ENCODE measurements at regions not wholly inside any gene's neighbourhood (a gene's known extent, or its start where the extent isn't known, plus 50 kb on each side); places are given as distances from the start of the nearest gene placed in this dataset.
"Not testable (repeated sequence)": the region's sequence is repeated elsewhere in the genome, so short reads cannot be mapped to it uniquely, and the experiment has no call there.

GRCh38 chr10:6706725-6707124 lies 126.6 kb upstream of the PRKCQ start:
- H3K4me3 ChIP-seq (ENCODE audit: low read depth, low read length): no peak overlapping the region
- POLR2A ChIA-PET: no interaction called here
- TF ChIP-seq CTCF (IDR thresholded peaks at IDR 0.05; ENCODE audit: insufficient read depth, low read length, missing control alignments): no peak
- DNase-seq (ENCODE audit: low read depth, low spot score): no peak
- CTCF ChIA-PET: no interaction called here

- POLR2A ChIA-PET: no interaction called here
- DNase-seq (ENCODE audit: low read depth, low spot score): no peak
- H3K4me3 ChIP-seq (ENCODE audit: low read depth, low read length): no peak overlapping the region
- CTCF ChIA-PET: no interaction called here
- no peak for TF ChIP-seq CTCF (IDR thresholded peaks at IDR 0.05; ENCODE audit: insufficient read depth, low read length, missing control alignments)
Measured at GRCh38 chr10:6704896-6705295, 124.8 kb upstream of the PRKCQ start.

GRCh38 chr10:6702833-6703232 lies 122.8 kb upstream of the PRKCQ start:
- H3K4me3 ChIP-seq (ENCODE audit: low read depth, low read length); CTCF ChIA-PET; POLR2A ChIA-PET; DNase-seq (ENCODE audit: low read depth, low spot score): not testable (repeated sequence)

- TF ChIP-seq CTCF (IDR thresholded peaks at IDR 0.05; ENCODE audit: insufficient read depth, low read length, missing control alignments): no peak
- DNase-seq (ENCODE audit: low read depth, low spot score): no peak
- CTCF ChIA-PET: no interaction called here
- H3K4me3 ChIP-seq (ENCODE audit: low read depth, low read length): no peak overlapping the region
- POLR2A ChIA-PET: interaction anchor here (0.5 kb wide), 1 partner anchor 787 kb away, joined by 3 read pairs; no protein-coding TSS in a partner anchor
Measured at GRCh38 chr10:6702030-6702429, 122.0 kb upstream of the PRKCQ start.

- H3K4me3 ChIP-seq (ENCODE audit: low read depth, low read length): no peak overlapping the region
- no peak for DNase-seq (ENCODE audit: low read depth, low spot score)
- ChIA-PET CTCF (no interaction called here), POLR2A (no interaction called here)
- TF ChIP-seq CTCF (IDR thresholded peaks at IDR 0.05; ENCODE audit: insufficient read depth, low read length, missing control alignments): no peak
Measured at GRCh38 chr10:6701289-6701688, 121.2 kb upstream of the PRKCQ start.

- ChIA-PET POLR2A (no interaction called here), CTCF (interaction anchor here (1.0 to 1.4 kb wide), 2 partner anchors 22 to 28 kb away, joined by 3 to 4 read pairs; no protein-coding TSS in a partner anchor)
- no peak overlapping the region for H3K4me3 ChIP-seq (ENCODE audit: low read depth, low read length)
- DNase-seq (ENCODE audit: low read depth, low spot score): no peak
- no peak for TF ChIP-seq CTCF (IDR thresholded peaks at IDR 0.05; ENCODE audit: insufficient read depth, low read length, missing control alignments)
Measured at GRCh38 chr10:6700066-6700465, 120.0 kb upstream of the PRKCQ start.

- H3K4me3 ChIP-seq (ENCODE audit: low read depth, low read length): no peak overlapping the region
- CTCF ChIA-PET: interaction anchor here (1.0 to 1.4 kb wide), 2 partner anchors 21 to 27 kb away, joined by 3 to 4 read pairs; no protein-coding TSS in a partner anchor
- POLR2A ChIA-PET: no interaction called here
- no peak for TF ChIP-seq CTCF (IDR thresholded peaks at IDR 0.05; ENCODE audit: insufficient read depth, low read length, missing control alignments)
- DNase-seq (ENCODE audit: low read depth, low spot score): no peak
Measured at GRCh38 chr10:6699336-6699735, 119.3 kb upstream of the PRKCQ start.
